CD4-positive, alpha-beta memory T cell (primary cell): ENCODE measurements at regions not wholly inside any gene's neighbourhood (a gene's known extent, or its start where the extent isn't known, plus 50 kb on each side); places are given as distances from the start of the nearest gene placed in this dataset.
"Not testable (repeated sequence)": the region's sequence is repeated elsewhere in the genome, so short reads cannot be mapped to it uniquely, and the experiment has no call there.

Experiments used
- CTCF ChIA-PET: fragments of 350-600 bp; sonication (Branson Sonifier 250); formaldehyde crosslinking; loops from one replicate; lab custom pipeline; 2021; ENCODE audit warnings: inconsistent platforms; ENCODE audit not compliant: partially characterized antibody; lab: Charles Lee
- POLR2A ChIA-PET: fragments of 350-600 bp; sonication (Branson Sonifier 250); formaldehyde crosslinking; loops from one replicate; lab custom pipeline; 2021; ENCODE audit not compliant: partially characterized antibody; lab: Charles Lee
- DNase-seq, 5 donors: peaks; one replicate each; pipeline versions ENCODE4 v3.0.0 to v3.0.0-alpha.2; 2020 to 2022; ENCODE audit warnings: mixed read lengths in 1 of 5
- H3K27ac ChIP-seq: one replicate; pipeline ENCODE4 v1.7.0; 2013; ENCODE audit warnings: low read depth, low read length
- H3K27me3 ChIP-seq: 2 replicates; pipeline ENCODE4 v1.7.0; 2013; ENCODE audit warnings: mild to moderate bottlenecking, low read length, moderate library complexity; ENCODE audit not compliant: insufficient read depth
- H3K36me3 ChIP-seq: 2 replicates; pipeline ENCODE4 v1.7.0; 2013; ENCODE audit warnings: mild to moderate bottlenecking, low read length, moderate library complexity; ENCODE audit not compliant: insufficient read depth
- H3K4me1 ChIP-seq: 2 replicates; pipeline ENCODE4 v1.7.0; 2013; ENCODE audit warnings: mild to moderate bottlenecking, low read length, moderate library complexity; ENCODE audit not compliant: insufficient read depth
- H3K4me3 ChIP-seq, 2 donors: one replicate each; pipeline ENCODE4 v1.7.0; 2013; ENCODE audit warnings: low read length in 2 of 2, mild to moderate bottlenecking in 1 of 2
- H3K9me3 ChIP-seq, 2 donors: one replicate each; pipeline ENCODE4 v1.7.0; 2013; ENCODE audit warnings: low read length in 2 of 2, control low read depth in 1 of 2; ENCODE audit not compliant: control insufficient read depth in 1 of 2
- H3K27ac Mint-ChIP-seq, 7 donors: one replicate each; pipeline ENCODE4 v1.8.0; 2020 to 2021; ENCODE audit warnings: mixed read lengths in 7 of 7, mild to moderate bottlenecking in 6 of 7, inconsistent platforms in 3 of 7, moderate library complexity in 3 of 7
- H3K27me3 Mint-ChIP-seq, 2 donors: one replicate each; pipeline ENCODE4 v1.8.0; 2020 to 2021; ENCODE audit warnings: mixed read lengths in 2 of 2
- H3K36me3 Mint-ChIP-seq, 2 donors: one replicate each; pipeline ENCODE4 v1.8.0; 2020 to 2021; ENCODE audit warnings: mixed read lengths in 2 of 2, inconsistent platforms in 1 of 2, mild to moderate bottlenecking in 1 of 2
- H3K4me1 Mint-ChIP-seq, 4 donors: one replicate each; pipeline ENCODE4 v1.8.0; 2020 to 2021; ENCODE audit warnings: mixed read lengths in 4 of 4, mild to moderate bottlenecking in 1 of 4
- H3K4me3 Mint-ChIP-seq, 8 donors: one replicate each; pipeline ENCODE4 v1.8.0; 2020 to 2021; ENCODE audit warnings: mixed read lengths in 8 of 8, mild to moderate bottlenecking in 7 of 8, moderate library complexity in 6 of 8, inconsistent platforms in 3 of 8
- H3K9me3 Mint-ChIP-seq, 8 donors: one replicate each; pipeline ENCODE4 v1.8.0; 2020 to 2021; ENCODE audit warnings: mixed read lengths in 8 of 8, mild to moderate bottlenecking in 5 of 8, inconsistent platforms in 3 of 8, moderate library complexity in 1 of 8
- intact Hi-C: fragments of 100-400 bp; cut with micrococcal nuclease; formaldehyde crosslinking; loops from one replicate; pipeline ENCODE4 v1.15.1; 2023

- H3K4me1 ChIP-seq: no peaks in the 10 kb centered on the region
- H3K27ac ChIP-seq: no peak overlapping the region
- no peak overlapping the region for H3K4me3 ChIP-seq
- H3K36me3 Mint-ChIP-seq: no peaks in the 10 kb centered on the region
- H3K9me3 ChIP-seq: no peaks in the 10 kb centered on the region
- intact Hi-C loops: no loop called here
- no peaks in the 10 kb centered on the region for H3K36me3 ChIP-seq
- no peak overlapping the region for H3K27ac Mint-ChIP-seq
- H3K27me3 Mint-ChIP-seq: peaks cover 2 to 5% of the 10 kb centered on the region in 2 donors
- POLR2A ChIA-PET: no interaction called here
- no peaks in the 10 kb centered on the region for H3K27me3 ChIP-seq
- H3K4me3 Mint-ChIP-seq: no peak overlapping the region
- DNase-seq: no peak
- H3K9me3 Mint-ChIP-seq: peaks cover 0 to 3% (median 0%) of the 10 kb centered on the region in 8 donors
- CTCF ChIA-PET: no interaction called here
- H3K4me1 Mint-ChIP-seq: no peaks in the 10 kb centered on the region
These were observed 118.7 kb upstream of the CCNG1 start for GRCh38 chr5:163318707-163319106.

- Mint-ChIP-seq H3K9me3 (no peaks in the 10 kb centered on the region), H3K27me3 (peaks cover 8 to 9% of the 10 kb centered on the region in 2 donors), H3K36me3 (no peaks in the 10 kb centered on the region), H3K4me3 (no peak overlapping the region), H3K4me1 (no peaks in the 10 kb centered on the region), H3K27ac (no peak overlapping the region)
- H3K27ac ChIP-seq: no peak overlapping the region
- no peaks in the 10 kb centered on the region for H3K36me3 ChIP-seq
- POLR2A ChIA-PET: no interaction called here
- no peaks in the 10 kb centered on the region for H3K27me3 ChIP-seq
- no peaks in the 10 kb centered on the region for H3K9me3 ChIP-seq
- CTCF ChIA-PET: no interaction called here
- DNase-seq: no peak
- intact Hi-C loops: no loop called here
- no peaks in the 10 kb centered on the region for H3K4me1 ChIP-seq
- no peak overlapping the region for H3K4me3 ChIP-seq
These were observed 115.9 kb upstream of the CCNG1 start for GRCh38 chr5:163321511-163321910.

- Histone ChIP-seq H3K27ac (no peak overlapping the region), H3K36me3 (no peaks in the 10 kb centered on the region), H3K27me3 (no peaks in the 10 kb centered on the region), H3K4me3 (no peak overlapping the region), H3K9me3 (no peaks in the 10 kb centered on the region), H3K4me1 (no peaks in the 10 kb centered on the region)
- ChIA-PET CTCF (interaction anchor here (0.7 kb wide), 1 partner anchor 41 kb away, joined by 3 read pairs; no protein-coding TSS in a partner anchor), POLR2A (no interaction called here)
- Mint-ChIP-seq H3K4me3 (no peak overlapping the region), H3K4me1 (no peaks in the 10 kb centered on the region), H3K9me3 (peaks cover 0 to 2% (median 0%) of the 10 kb centered on the region in 8 donors), H3K27ac (no peak overlapping the region), H3K27me3 (peaks cover 3 to 9% of the 10 kb centered on the region in 2 donors), H3K36me3 (no peaks in the 10 kb centered on the region)
- intact Hi-C loops: no loop called here
- no peak for DNase-seq
These were observed 106.4 kb upstream of the CCNG1 start for GRCh38 chr5:163330723-163331668.

GRCh38 chr5:163336074-163336473 is 101.3 kb upstream of the CCNG1 start:
- H3K36me3 ChIP-seq, H3K4me3 Mint-ChIP-seq, POLR2A ChIA-PET, H3K27ac Mint-ChIP-seq, H3K9me3 ChIP-seq, H3K4me3 ChIP-seq, H3K27ac ChIP-seq, CTCF ChIA-PET, H3K4me1 ChIP-seq, H3K27me3 ChIP-seq, H3K9me3 Mint-ChIP-seq, DNase-seq, H3K36me3 Mint-ChIP-seq, H3K4me1 Mint-ChIP-seq, intact Hi-C loops, H3K27me3 Mint-ChIP-seq: not testable (repeated sequence)

GRCh38 chr5:163339148-163339547 is 98.2 kb upstream of the CCNG1 start:
- peaks cover 0 to 2% (median 0%) of the 10 kb centered on the region in 8 donors for H3K9me3 Mint-ChIP-seq
- peaks cover 4% of the 10 kb centered on the region in 2 donors for H3K27me3 Mint-ChIP-seq
- Histone ChIP-seq H3K4me1 (no peaks in the 10 kb centered on the region), H3K27ac (no peak overlapping the region), H3K27me3 (no peaks in the 10 kb centered on the region), H3K9me3 (no peaks in the 10 kb centered on the region), H3K36me3 (no peaks in the 10 kb centered on the region), H3K4me3 (no peak overlapping the region)
- ChIA-PET CTCF (interaction anchor here (1.8 kb wide), 1 partner anchor 9 kb away, joined by 5 read pairs; no protein-coding TSS in a partner anchor), POLR2A (no interaction called here)
- no peak overlapping the region for H3K27ac Mint-ChIP-seq
- DNase-seq: no peak
- H3K4me3 Mint-ChIP-seq: no peak overlapping the region
- intact Hi-C loops: no loop called here
- H3K36me3 Mint-ChIP-seq: no peaks in the 10 kb centered on the region
- no peaks in the 10 kb centered on the region for H3K4me1 Mint-ChIP-seq

GRCh38 chr5:163340378-163340777 is 97.0 kb upstream of the CCNG1 start:
- H3K27me3 Mint-ChIP-seq, H3K4me3 ChIP-seq, H3K27ac ChIP-seq, DNase-seq, H3K4me1 ChIP-seq, H3K9me3 ChIP-seq, H3K9me3 Mint-ChIP-seq, H3K36me3 ChIP-seq, POLR2A ChIA-PET, H3K27me3 ChIP-seq, H3K27ac Mint-ChIP-seq, H3K4me1 Mint-ChIP-seq, CTCF ChIA-PET, H3K36me3 Mint-ChIP-seq, H3K4me3 Mint-ChIP-seq: not testable (repeated sequence)
- intact Hi-C loops: loop anchor here (10.0 kb wide), 1 partner anchor 1796 kb away; the partner anchor contains the start of gene GABRB2

- Mint-ChIP-seq H3K4me3 (no peak overlapping the region), H3K4me1 (no peaks in the 10 kb centered on the region), H3K9me3 (no peaks in the 10 kb centered on the region), H3K36me3 (no peaks in the 10 kb centered on the region), H3K27me3 (peaks cover 6 to 7% of the 10 kb centered on the region in 2 donors), H3K27ac (no peak overlapping the region)
- no peak overlapping the region for H3K4me3 ChIP-seq
- no peak for DNase-seq
- H3K27me3 ChIP-seq: no peaks in the 10 kb centered on the region
- H3K36me3 ChIP-seq: no peaks in the 10 kb centered on the region
- intact Hi-C loops: loop anchor here (10.0 kb wide), 1 partner anchor 1798 kb away; the partner anchor contains the start of gene GABRB2
- ChIA-PET CTCF (no interaction called here), POLR2A (no interaction called here)
- H3K4me1 ChIP-seq: no peaks in the 10 kb centered on the region
- no peak overlapping the region for H3K27ac ChIP-seq
- H3K9me3 ChIP-seq: no peaks in the 10 kb centered on the region
These were observed 95.1 kb upstream of the CCNG1 start for GRCh38 chr5:163342306-163342705.
